Breast epithelium (tissue), 4 donors: ENCODE measurements at regions not wholly inside any gene's neighbourhood (a gene's known extent, or its start where the extent isn't known, plus 50 kb on each side); places are given as distances from the start of the nearest gene placed in this dataset.
"Not testable (repeated sequence)": the region's sequence is repeated elsewhere in the genome, so short reads cannot be mapped to it uniquely, and the experiment has no call there.

Source experiments
- DNase-seq, 2 donors: peaks; one replicate each; pipeline ENCODE4 v3.0.0-alpha.2; 2019; ENCODE audit warnings: low spot score in 2 of 2
- H3K27ac ChIP-seq, 2 donors: fragments of 200-600 bp; sonication (generic) in 1 of 2; one replicate each; pipeline ENCODE4 v1.5.1; 2016 to 2019; ENCODE audit warnings: mild to moderate bottlenecking in 1 of 2
- H3K27me3 ChIP-seq, 2 donors: fragments of 200-600 bp; sonication (generic) in 1 of 2; one replicate each; pipeline versions ENCODE4 v1.5.1 to v1.6.0; 2017 to 2019; ENCODE audit warnings: control low read depth in 1 of 2, mild to moderate bottlenecking in 1 of 2
- H3K36me3 ChIP-seq: fragments of 200-600 bp; one replicate; pipeline ENCODE4 v1.5.1; 2019
- H3K4me1 ChIP-seq, 2 donors: fragments of 200-600 bp; sonication (generic); one replicate each; pipeline ENCODE4 v1.5.1; 2016 to 2019; ENCODE audit warnings: control low read depth in 1 of 2
- H3K4me3 ChIP-seq, 3 donors: fragments of 200-600 bp; sonication (generic); 1 replicate in 2 of 3; 2 replicates in 1 of 3; pipeline ENCODE4 v1.5.1; 2016 to 2019; ENCODE audit warnings: mild to moderate bottlenecking in 3 of 3, moderate library complexity in 2 of 3
- H3K9me3 ChIP-seq, 2 donors: fragments of 200-600 bp; sonication (generic) in 1 of 2; one replicate each; pipeline ENCODE4 v1.5.1; 2016 to 2019; ENCODE audit warnings: control low read depth in 1 of 2
- POLR2A ChIP-seq: fragments of 450-650 bp; IDR thresholded peaks from one replicate; pipeline ENCODE4 v1.6.1; 2016; ENCODE audit warnings: antibody characterized with exemption, mild to moderate bottlenecking, moderate library complexity
- POLR2AphosphoS5 ChIP-seq, 3 donors: sonication (generic); formaldehyde crosslinking; IDR thresholded peaks; one replicate each; pipeline ENCODE4 v1.6.1; 2017; ENCODE audit warnings: antibody characterized with exemption in 3 of 3
- intact Hi-C: fragments of 100-400 bp; cut with DNase I; formaldehyde crosslinking; loops from one replicate; pipeline ENCODE4 v1.15.1; 2023; ENCODE audit warnings: low total_unique reads
- TF ChIP-seq, protein P1 (sequence below), 3 donors: fragments of 450-650 bp; IDR thresholded peaks; one replicate each; pipeline ENCODE4 v1.5.1; 2016 to 2017; ENCODE audit warnings: antibody characterized with exemption in 3 of 3, mild to moderate bottlenecking in 3 of 3, moderate library complexity in 3 of 3

DNA sequence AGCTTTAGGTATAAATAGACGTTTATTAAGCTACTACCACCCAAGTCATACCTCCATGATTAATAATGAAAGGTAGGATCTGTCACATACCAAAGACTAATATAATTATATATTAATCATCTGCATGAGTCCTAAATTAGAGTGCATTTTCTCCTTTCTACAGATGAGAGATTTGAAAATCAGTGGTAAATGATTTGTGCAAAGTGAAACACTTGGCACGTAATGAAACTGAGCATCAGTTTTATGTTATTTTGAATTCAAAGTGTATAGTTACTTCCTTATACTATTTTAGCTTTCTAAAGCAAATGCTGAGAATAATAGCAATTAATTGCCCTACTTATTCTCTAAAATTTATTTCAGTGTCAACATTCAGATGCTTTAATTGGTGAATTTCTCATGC, 615.3 kb downstream of the TRIB2 start:
- intact Hi-C loops = no loop called here
- no peaks in the 10 kb centered on the region for H3K27me3 ChIP-seq
- TF ChIP-seq POLR2AphosphoS5 (IDR thresholded peaks at IDR 0.05) (no peak), POLR2A (no peak)
- TF ChIP-seq, protein P1, sequence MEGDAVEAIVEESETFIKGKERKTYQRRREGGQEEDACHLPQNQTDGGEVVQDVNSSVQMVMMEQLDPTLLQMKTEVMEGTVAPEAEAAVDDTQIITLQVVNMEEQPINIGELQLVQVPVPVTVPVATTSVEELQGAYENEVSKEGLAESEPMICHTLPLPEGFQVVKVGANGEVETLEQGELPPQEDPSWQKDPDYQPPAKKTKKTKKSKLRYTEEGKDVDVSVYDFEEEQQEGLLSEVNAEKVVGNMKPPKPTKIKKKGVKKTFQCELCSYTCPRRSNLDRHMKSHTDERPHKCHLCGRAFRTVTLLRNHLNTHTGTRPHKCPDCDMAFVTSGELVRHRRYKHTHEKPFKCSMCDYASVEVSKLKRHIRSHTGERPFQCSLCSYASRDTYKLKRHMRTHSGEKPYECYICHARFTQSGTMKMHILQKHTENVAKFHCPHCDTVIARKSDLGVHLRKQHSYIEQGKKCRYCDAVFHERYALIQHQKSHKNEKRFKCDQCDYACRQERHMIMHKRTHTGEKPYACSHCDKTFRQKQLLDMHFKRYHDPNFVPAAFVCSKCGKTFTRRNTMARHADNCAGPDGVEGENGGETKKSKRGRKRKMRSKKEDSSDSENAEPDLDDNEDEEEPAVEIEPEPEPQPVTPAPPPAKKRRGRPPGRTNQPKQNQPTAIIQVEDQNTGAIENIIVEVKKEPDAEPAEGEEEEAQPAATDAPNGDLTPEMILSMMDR (IDR thresholded peaks at IDR 0.05) = no peak
- no peak overlapping the region for H3K4me3 ChIP-seq
- no peaks in the 10 kb centered on the region for H3K36me3 ChIP-seq
- no peaks in the 10 kb centered on the region for H3K4me1 ChIP-seq
- no peaks in the 10 kb centered on the region for H3K9me3 ChIP-seq
- no peak for DNase-seq
- no peak overlapping the region for H3K27ac ChIP-seq

DNA sequence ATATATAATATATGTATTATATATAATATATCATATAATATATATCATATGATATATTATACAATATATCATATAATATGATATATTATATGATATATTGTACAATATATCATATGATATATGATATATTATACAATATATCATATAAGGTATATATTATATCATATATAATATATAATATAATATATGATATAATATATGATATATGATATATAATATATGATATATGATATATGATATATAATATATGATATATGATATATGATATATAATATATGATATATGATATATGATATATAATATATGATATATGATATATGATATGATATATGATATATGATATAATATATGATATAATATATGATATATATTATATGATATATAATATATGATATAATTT, 617.3 kb downstream of the TRIB2 start:
- DNase-seq, H3K27ac ChIP-seq, H3K9me3 ChIP-seq, H3K4me3 ChIP-seq, H3K4me1 ChIP-seq, intact Hi-C loops, H3K27me3 ChIP-seq, H3K36me3 ChIP-seq: not testable (repeated sequence)

DNA sequence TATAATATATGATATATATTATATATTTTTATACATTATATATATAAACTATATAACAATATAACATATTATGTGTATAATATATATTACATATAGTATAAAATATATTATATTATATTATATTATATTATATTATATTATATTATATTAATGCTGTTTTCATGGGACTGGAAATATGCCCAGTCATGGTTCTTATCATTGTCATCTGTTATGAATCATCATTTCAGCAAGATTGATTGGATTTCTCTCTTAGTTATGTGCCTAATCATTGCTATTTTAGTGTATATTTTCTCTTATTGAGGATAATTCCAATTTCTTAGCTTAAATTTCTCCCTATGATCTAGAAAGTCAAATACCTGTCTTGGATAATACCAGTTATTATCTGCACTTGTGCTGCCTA, 617.8 kb downstream of the TRIB2 start:
- intact Hi-C loops = no loop called here

DNA sequence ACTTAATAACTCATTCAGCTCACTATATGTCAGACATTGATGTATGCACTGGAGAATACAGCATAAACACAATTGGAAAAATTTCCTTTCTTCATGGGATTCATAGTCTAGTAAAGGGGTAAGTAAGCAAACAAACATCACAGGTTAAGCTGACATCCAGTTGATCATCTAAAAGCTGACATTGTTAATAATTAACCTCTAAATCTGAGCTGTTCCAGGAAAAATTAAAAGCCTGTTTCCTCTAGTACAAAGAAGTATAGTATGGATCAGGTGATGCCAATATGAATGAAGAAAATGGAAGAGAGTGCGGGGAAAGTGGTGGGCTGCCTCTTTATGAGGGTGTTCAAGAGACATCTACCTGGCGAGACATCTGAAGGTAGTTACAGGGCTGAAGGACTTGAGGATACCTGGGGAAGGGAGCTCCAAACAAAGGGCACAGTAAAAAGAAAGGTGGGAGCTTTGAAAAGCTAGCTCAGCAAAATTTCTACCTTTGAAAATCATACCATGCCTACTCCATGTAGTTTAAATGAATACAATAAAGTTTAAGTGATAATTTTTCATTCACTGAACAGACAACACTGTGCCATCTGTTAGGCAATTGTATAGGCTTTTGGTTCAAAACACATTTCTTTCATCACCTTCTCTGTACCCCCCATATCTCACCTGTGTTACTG, 619.3 kb downstream of the TRIB2 start:
- no peak overlapping the region for H3K27ac ChIP-seq
- H3K36me3 ChIP-seq = no peaks in the 10 kb centered on the region
- H3K9me3 ChIP-seq = no peaks in the 10 kb centered on the region
- no peak for DNase-seq
- intact Hi-C loops = no loop called here
- H3K27me3 ChIP-seq = no peaks in the 10 kb centered on the region
- no peak for TF ChIP-seq POLR2AphosphoS5 (IDR thresholded peaks at IDR 0.05)
- no peak for TF ChIP-seq POLR2A
- TF ChIP-seq, protein P1 (IDR thresholded peaks at IDR 0.05) = no peak
- H3K4me1 ChIP-seq = no peaks in the 10 kb centered on the region
- H3K4me3 ChIP-seq = no peak overlapping the region

More for the DNA sequence above, 617.8 kb downstream of the TRIB2 start:
- Histone ChIP-seq H3K27me3 (no peaks in the 10 kb centered on the region), H3K4me1 (no peaks in the 10 kb centered on the region), H3K36me3 (no peaks in the 10 kb centered on the region), H3K9me3 (no peaks in the 10 kb centered on the region), H3K27ac (no peak overlapping the region), H3K4me3 (no peak overlapping the region)
- DNase-seq = no peak
- TF ChIP-seq, protein P1 (IDR thresholded peaks at IDR 0.05) = no peak
- TF ChIP-seq POLR2AphosphoS5 (IDR thresholded peaks at IDR 0.05) (no peak), POLR2A (no peak)

DNA sequence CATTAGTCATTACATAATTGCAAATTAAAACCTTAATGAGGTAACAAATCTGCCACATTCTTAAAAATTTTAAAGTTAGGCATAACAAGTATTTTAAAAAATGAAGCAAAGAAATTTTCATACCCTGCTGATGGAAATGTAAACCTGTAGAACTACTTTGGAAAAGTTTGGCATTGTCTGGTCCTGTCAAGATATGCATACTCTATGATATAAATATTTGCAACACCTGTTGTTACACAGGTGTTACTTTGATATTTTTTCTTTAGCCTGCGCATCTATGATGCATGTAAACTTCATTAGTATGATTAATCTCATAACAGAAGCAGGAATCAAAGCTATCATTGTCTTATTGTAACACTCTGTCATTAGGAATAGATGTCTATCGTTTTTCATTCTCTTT, 634.3 kb downstream of the TRIB2 start:
- DNase-seq = no peak
- H3K36me3 ChIP-seq = peaks cover 7% of the 10 kb centered on the region
- no peak overlapping the region for H3K27ac ChIP-seq
- no peaks in the 10 kb centered on the region for H3K9me3 ChIP-seq
- TF ChIP-seq POLR2AphosphoS5 (IDR thresholded peaks at IDR 0.05) (no peak), POLR2A (no peak)
- TF ChIP-seq, protein P1 (IDR thresholded peaks at IDR 0.05) = no peak
- no peaks in the 10 kb centered on the region for H3K4me1 ChIP-seq
- no peaks in the 10 kb centered on the region for H3K27me3 ChIP-seq
- intact Hi-C loops = no loop called here
- H3K4me3 ChIP-seq = no peak overlapping the region

DNA sequence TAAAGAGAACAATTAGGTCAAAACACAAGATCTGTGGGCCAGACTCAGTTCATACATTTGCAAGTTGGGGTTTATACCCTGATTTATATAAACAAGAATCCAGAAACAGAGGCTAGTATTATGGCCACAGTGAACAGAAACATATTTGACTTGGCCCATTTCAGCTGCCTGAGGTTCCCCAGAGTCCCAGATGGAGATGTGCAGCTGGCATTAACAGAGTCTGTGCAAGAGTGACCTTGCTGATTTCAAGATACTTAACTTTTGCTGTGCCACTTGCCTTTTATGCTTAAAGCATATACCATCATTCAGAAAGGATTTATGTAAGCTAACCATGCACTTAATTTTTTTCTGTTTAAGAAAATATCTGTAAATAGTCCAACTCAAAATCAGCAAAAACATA, 636.3 kb downstream of the TRIB2 start:
- TF ChIP-seq POLR2A (no peak), POLR2AphosphoS5 (IDR thresholded peaks at IDR 0.05) (no peak)
- TF ChIP-seq, protein P1 (IDR thresholded peaks at IDR 0.05) = no peak

More for the DNA sequence above, 636.3 kb downstream of the TRIB2 start:
- Histone ChIP-seq H3K36me3 (peaks cover under 1% of the 10 kb centered on the region), H3K27ac (no peak overlapping the region), H3K9me3 (no peaks in the 10 kb centered on the region), H3K4me3 (no peak overlapping the region), H3K4me1 (no peaks in the 10 kb centered on the region), H3K27me3 (no peaks in the 10 kb centered on the region)
- no peak for DNase-seq
- intact Hi-C loops = no loop called here
